Upper lobe of left lung (tissue), 6 donors: ENCODE measurements at regions not wholly inside any gene's neighbourhood (a gene's known extent, or its start where the extent isn't known, plus 50 kb on each side); places are given as distances from the start of the nearest gene placed in this dataset.
A peak's percentile ranks its signal among the peaks of the same experiment; 100 is the strongest.

Experiments used
- ATAC-seq, 2 donors: fragments of 200-7000 bp; cut with Tn5 transposase; one replicate each; pipeline ENCODE4 v1.9.1; 2022; ENCODE audit warnings: mild to moderate bottlenecking in 2 of 2, moderate library complexity in 2 of 2; ENCODE audit not compliant: low FRiP score in 2 of 2
- DNase-seq, 2 donors: peaks; one replicate each; pipeline ENCODE4 v3.0.0-alpha.2; 2019 to 2020
- H3K27ac ChIP-seq, 4 donors: fragments of 200-600 bp; sonication (generic); one replicate each; pipeline ENCODE4 v1.5.1; 2016 to 2019
- H3K27me3 ChIP-seq, 4 donors: fragments of 200-600 bp; sonication (generic); one replicate each; pipeline ENCODE4 v1.5.1; 2017 to 2019
- H3K36me3 ChIP-seq, 4 donors: fragments of 200-600 bp; sonication (generic); one replicate each; pipeline ENCODE4 v1.5.1; 2016 to 2019
- H3K4me1 ChIP-seq, 4 donors: fragments of 200-600 bp; sonication (generic); one replicate each; pipeline ENCODE4 v1.5.1; 2018 to 2019
- H3K4me3 ChIP-seq, 4 donors: fragments of 200-600 bp; sonication (generic); one replicate each; pipeline ENCODE4 v1.5.1; 2017 to 2019; ENCODE audit warnings: mild to moderate bottlenecking in 2 of 4, moderate library complexity in 1 of 4
- H3K9me3 ChIP-seq, 4 donors: fragments of 200-600 bp; sonication (generic); one replicate each; pipeline ENCODE4 v1.5.1; 2018 to 2019
- EP300 ChIP-seq, 4 donors: sonication (generic); formaldehyde crosslinking; IDR thresholded peaks; one replicate each; pipeline ENCODE4 v1.5.1; 2017; ENCODE audit warnings: antibody characterized with exemption in 4 of 4, control low read depth in 2 of 4
- POLR2A ChIP-seq, 4 donors: fragments of 450-650 bp; IDR thresholded peaks; one replicate each; pipeline ENCODE4 v1.5.1; 2016 to 2017; ENCODE audit warnings: antibody characterized with exemption in 4 of 4, mild to moderate bottlenecking in 2 of 4
- POLR2AphosphoS5 ChIP-seq, 2 donors: sonication (generic); formaldehyde crosslinking; IDR thresholded peaks; one replicate each; pipeline ENCODE4 v1.5.1; 2017; ENCODE audit warnings: antibody characterized with exemption in 2 of 2
- WGBS, 2 donors: methylation state at CpG; one replicate each; pipeline ENCODE4 v1.1.5; 2017 to 2018; 5-methylcytosine and 5-hydroxymethylcytosine counted together
- TF ChIP-seq, protein P1 (sequence below), 6 experiments: fragments of 450-650 bp in 4 of 6; fragments of 200-600 bp in 2 of 6; sonication (generic) in 2 of 6; IDR thresholded peaks; one replicate each; pipeline ENCODE4 v1.5.1; 2016 to 2019; ENCODE audit warnings: antibody characterized with exemption in 6 of 6
- donor health status: DM: no; HTN: no; CAD: no; lungs with moderate emphysema.
- donor health status: DM: no; HTN: yes; CAD: no; lungs with severe emphysema.

- Histone ChIP-seq H3K9me3 (peaks cover 0 to 4% (median 0%) of the 10 kb centered on the region in 4 donors), H3K27ac (no peak overlapping the region), H3K4me3 (no peak overlapping the region), H3K36me3 (no peaks in the 10 kb centered on the region), H3K27me3 (no peaks in the 10 kb centered on the region), H3K4me1 (no peaks in the 10 kb centered on the region)
- TF ChIP-seq POLR2A (IDR thresholded peaks at IDR 0.05) (no peak), EP300 (IDR thresholded peaks at IDR 0.05) (no peak), POLR2AphosphoS5 (IDR thresholded peaks at IDR 0.05) (no peak)
- TF ChIP-seq, protein P1, sequence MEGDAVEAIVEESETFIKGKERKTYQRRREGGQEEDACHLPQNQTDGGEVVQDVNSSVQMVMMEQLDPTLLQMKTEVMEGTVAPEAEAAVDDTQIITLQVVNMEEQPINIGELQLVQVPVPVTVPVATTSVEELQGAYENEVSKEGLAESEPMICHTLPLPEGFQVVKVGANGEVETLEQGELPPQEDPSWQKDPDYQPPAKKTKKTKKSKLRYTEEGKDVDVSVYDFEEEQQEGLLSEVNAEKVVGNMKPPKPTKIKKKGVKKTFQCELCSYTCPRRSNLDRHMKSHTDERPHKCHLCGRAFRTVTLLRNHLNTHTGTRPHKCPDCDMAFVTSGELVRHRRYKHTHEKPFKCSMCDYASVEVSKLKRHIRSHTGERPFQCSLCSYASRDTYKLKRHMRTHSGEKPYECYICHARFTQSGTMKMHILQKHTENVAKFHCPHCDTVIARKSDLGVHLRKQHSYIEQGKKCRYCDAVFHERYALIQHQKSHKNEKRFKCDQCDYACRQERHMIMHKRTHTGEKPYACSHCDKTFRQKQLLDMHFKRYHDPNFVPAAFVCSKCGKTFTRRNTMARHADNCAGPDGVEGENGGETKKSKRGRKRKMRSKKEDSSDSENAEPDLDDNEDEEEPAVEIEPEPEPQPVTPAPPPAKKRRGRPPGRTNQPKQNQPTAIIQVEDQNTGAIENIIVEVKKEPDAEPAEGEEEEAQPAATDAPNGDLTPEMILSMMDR (IDR thresholded peaks at IDR 0.05) = no peak
- DNase-seq (no peak), ATAC-seq (peak in 1 of 2 donors; percentile 91)
- WGBS, 2 donors = 50 to 52% methylated on average over 3 of the region's 3 CpGs
Observed at GRCh38 chr3:145272684-145273083, 888.3 kb downstream of the PLOD2 start.

DNA sequence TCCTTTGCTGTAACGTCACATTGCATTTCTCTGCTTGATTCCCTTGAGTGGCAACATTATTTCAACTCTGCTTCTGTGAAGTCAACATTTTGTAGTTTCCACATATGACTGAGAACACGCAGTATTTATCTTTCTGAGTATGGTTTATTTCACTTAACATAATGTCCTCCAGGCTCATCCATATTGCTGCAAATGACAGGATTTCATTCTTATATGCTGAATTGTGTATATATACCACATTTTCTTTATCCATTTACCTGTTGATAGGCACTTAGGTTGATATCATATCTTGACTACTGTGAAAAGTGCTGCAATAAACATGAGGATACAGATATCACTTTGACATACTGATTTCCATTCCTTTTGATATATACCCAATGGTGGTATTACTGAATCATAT, 878.5 kb downstream of the PLOD2 start:
- Histone ChIP-seq H3K4me1 (no peaks in the 10 kb centered on the region), H3K9me3 (no peaks in the 10 kb centered on the region), H3K36me3 (no peaks in the 10 kb centered on the region), H3K27me3 (no peaks in the 10 kb centered on the region), H3K4me3 (no peak overlapping the region), H3K27ac (no peak overlapping the region)
- no peak for TF ChIP-seq EP300 (IDR thresholded peaks at IDR 0.05)
- TF ChIP-seq POLR2A (IDR thresholded peaks at IDR 0.05) = no peak
- no peak for TF ChIP-seq POLR2AphosphoS5 (IDR thresholded peaks at IDR 0.05)
- TF ChIP-seq, protein P1 (IDR thresholded peaks at IDR 0.05) = no peak
- DNase-seq (no peak), ATAC-seq (no peak)
- 75 to 87% methylated on average over 2 of the region's 2 CpGs for WGBS, 2 donors

DNA sequence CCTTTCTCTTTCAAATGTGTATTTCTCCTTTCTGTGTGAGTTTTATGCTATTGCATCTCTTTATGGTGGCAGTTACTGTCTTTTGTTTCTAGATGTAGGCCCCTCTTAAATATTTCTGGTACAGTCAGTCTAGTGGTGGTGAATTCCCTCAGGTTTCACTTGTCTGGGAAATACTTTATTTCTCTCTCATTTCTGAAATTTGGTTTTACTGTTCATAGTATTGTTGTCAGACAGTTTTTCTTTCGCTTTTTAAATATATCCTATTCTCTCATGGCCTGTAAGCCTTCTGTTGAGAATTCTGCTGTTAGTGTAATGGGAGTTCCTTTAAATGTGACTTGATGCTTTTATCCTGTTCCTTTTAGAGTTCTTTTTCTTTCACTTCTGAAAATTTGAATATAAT, 874.0 kb downstream of the PLOD2 start:
- 97% methylated on average over 1 of the region's 1 CpG for WGBS, 2 donors
- no peaks in the 10 kb centered on the region for H3K4me1 ChIP-seq
- no peak overlapping the region for H3K4me3 ChIP-seq
- no peaks in the 10 kb centered on the region for H3K9me3 ChIP-seq
- ATAC-seq (no peak), DNase-seq (no peak)
- TF ChIP-seq POLR2A (IDR thresholded peaks at IDR 0.05) (no peak), EP300 (IDR thresholded peaks at IDR 0.05) (no peak)
- TF ChIP-seq, protein P1 (IDR thresholded peaks at IDR 0.05) = no peak
- H3K27me3 ChIP-seq = no peaks in the 10 kb centered on the region
- H3K27ac ChIP-seq = no peak overlapping the region
- H3K36me3 ChIP-seq = no peaks in the 10 kb centered on the region

GRCh38 chr3:145290010-145290409, 871.0 kb downstream of the PLOD2 start:
- no peak for ATAC-seq
- Histone ChIP-seq H3K4me3 (no peak overlapping the region), H3K9me3 (no peaks in the 10 kb centered on the region), H3K27ac (no peak overlapping the region), H3K27me3 (no peaks in the 10 kb centered on the region), H3K4me1 (no peaks in the 10 kb centered on the region), H3K36me3 (no peaks in the 10 kb centered on the region)
- no peak for TF ChIP-seq POLR2A (IDR thresholded peaks at IDR 0.05)
- TF ChIP-seq EP300 (IDR thresholded peaks at IDR 0.05) = no peak
- no peak for TF ChIP-seq POLR2AphosphoS5 (IDR thresholded peaks at IDR 0.05)
- TF ChIP-seq, protein P1 (IDR thresholded peaks at IDR 0.05) = no peak
- WGBS, 2 donors = 78 to 86% methylated on average over 1 of the region's 1 CpG
- no peak for DNase-seq

DNA sequence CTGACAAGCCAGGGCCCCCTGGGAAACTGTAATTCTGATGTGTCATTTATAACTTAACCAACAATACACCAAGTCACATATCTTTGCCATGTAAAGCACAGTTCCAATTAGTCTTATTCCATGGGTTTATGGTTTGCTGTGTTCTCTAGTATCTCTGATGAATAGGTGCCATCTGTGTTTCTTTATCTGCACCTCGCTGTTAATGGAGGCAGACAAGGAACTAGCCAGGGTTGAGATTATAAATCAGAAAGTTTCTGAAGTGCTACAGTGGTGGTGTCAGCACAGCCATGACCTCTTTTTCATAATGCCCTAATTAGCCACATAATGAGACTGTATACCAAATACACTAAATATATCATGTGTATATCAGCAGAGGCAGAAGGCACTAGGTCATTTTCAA, 866.4 kb downstream of the PLOD2 start:
- Histone ChIP-seq H3K36me3 (no peaks in the 10 kb centered on the region), H3K27me3 (no peaks in the 10 kb centered on the region), H3K27ac (no peak overlapping the region), H3K4me3 (no peak overlapping the region), H3K4me1 (no peaks in the 10 kb centered on the region), H3K9me3 (no peaks in the 10 kb centered on the region)
- DNase-seq = no peak
- no peak for ATAC-seq
- TF ChIP-seq, protein P1 (IDR thresholded peaks at IDR 0.05) = no peak
- no peak for TF ChIP-seq POLR2AphosphoS5 (IDR thresholded peaks at IDR 0.05)
- TF ChIP-seq POLR2A (IDR thresholded peaks at IDR 0.05) = no peak
- TF ChIP-seq EP300 (IDR thresholded peaks at IDR 0.05) = no peak
- WGBS, 2 donors = 25 to 67% methylated on average over 1 of the region's 1 CpG
